Astrocyte (in vitro differentiated cells and primary cell): ENCODE measurements at regions not wholly inside any gene's neighbourhood (a gene's known extent, or its start where the extent isn't known, plus 50 kb on each side); places are given as distances from the start of the nearest gene placed in this dataset.

Experiments used
- EZH2 ChIP-seq: IDR thresholded peaks from 2 replicates; pipeline ENCODE4 v1.6.1; 2012; ENCODE audit warnings: mild to moderate bottlenecking, low read length, inconsistent platforms; ENCODE audit not compliant: insufficient read depth
- TF ChIP-seq, protein P1 (sequence below): IDR thresholded peaks from 2 replicates; pipeline ENCODE4 v1.5.1; 2011; ENCODE audit warnings: low read depth, mild to moderate bottlenecking, inconsistent platforms, low read length, moderate library complexity; ENCODE audit not compliant: insufficient read depth

DNA sequence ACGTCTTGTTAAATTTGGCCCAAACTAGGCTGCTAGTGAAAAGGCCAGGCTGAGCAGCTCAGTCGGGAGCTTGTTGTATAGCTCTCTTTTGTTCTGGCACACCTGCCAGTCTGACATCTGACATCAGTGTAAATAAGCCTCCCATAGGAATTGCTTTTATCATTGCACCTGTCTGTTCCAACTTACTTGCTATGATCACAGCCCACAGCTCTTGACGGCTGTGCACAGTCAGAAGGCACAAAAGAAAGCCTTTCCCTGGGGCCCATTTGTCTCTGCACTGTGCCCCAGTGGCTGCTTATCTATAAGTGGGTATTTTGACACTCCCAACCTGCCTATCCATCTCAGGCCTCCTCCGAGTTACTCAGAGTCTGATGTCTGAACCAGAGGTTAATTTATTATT is 324.5 kb downstream of the NUAK1 start:
- TF ChIP-seq, protein P1, sequence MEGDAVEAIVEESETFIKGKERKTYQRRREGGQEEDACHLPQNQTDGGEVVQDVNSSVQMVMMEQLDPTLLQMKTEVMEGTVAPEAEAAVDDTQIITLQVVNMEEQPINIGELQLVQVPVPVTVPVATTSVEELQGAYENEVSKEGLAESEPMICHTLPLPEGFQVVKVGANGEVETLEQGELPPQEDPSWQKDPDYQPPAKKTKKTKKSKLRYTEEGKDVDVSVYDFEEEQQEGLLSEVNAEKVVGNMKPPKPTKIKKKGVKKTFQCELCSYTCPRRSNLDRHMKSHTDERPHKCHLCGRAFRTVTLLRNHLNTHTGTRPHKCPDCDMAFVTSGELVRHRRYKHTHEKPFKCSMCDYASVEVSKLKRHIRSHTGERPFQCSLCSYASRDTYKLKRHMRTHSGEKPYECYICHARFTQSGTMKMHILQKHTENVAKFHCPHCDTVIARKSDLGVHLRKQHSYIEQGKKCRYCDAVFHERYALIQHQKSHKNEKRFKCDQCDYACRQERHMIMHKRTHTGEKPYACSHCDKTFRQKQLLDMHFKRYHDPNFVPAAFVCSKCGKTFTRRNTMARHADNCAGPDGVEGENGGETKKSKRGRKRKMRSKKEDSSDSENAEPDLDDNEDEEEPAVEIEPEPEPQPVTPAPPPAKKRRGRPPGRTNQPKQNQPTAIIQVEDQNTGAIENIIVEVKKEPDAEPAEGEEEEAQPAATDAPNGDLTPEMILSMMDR = no peak
- no peak for TF ChIP-seq EZH2
